Panc1 (cell line): ENCODE measurements at regions not wholly inside any gene's neighbourhood (a gene's known extent, or its start where the extent isn't known, plus 50 kb on each side); places are given as distances from the start of the nearest gene placed in this dataset.

ENCODE experiments used
- ATAC-seq: fragments of 200-7000 bp; cut with Tn5 transposase; 2 replicates; pipeline ENCODE4 v1.9.1; 2020; ENCODE audit warnings: mild to moderate bottlenecking, moderate library complexity
- BruUV-seq: library from RNA; stranded (reverse); fragments of 400-500 nt; replicated peaks from 2 replicates; lab custom pipeline; 2021; lab: Mats Ljungman, UMichigan
- CTCF ChIA-PET: fragments of 300-600 bp; sonication (Branson Sonifier 250); formaldehyde crosslinking; loops from one replicate; lab custom pipeline; 2022; ENCODE audit warnings: antibody characterized with exemption; lab: Charles Lee
- POLR2A ChIA-PET: fragments of 300-600 bp; sonication (Branson Sonifier 250); formaldehyde crosslinking; loops from one replicate; lab custom pipeline; 2022; ENCODE audit warnings: antibody characterized with exemption; lab: Charles Lee
- DNase-seq: peaks from one replicate; pipeline ENCODE4 v3.0.0-alpha.2; 2010; ENCODE audit warnings: low read depth, low spot score
- H3K27ac ChIP-seq: 2 replicates; pipeline ENCODE4 v1.5.1; 2011; ENCODE audit warnings: mild to moderate bottlenecking, low read length, inconsistent platforms
- H3K27me3 ChIP-seq: fragments of 200-500 bp; sonication (Bioruptor generic); 2 replicates; pipeline ENCODE4 v1.6.0; 2014; ENCODE audit warnings: low read length, inconsistent platforms; ENCODE audit not compliant: control insufficient read depth, insufficient read depth
- H3K36me3 ChIP-seq: fragments of 200-500 bp; sonication (Bioruptor generic); 2 replicates; pipeline ENCODE4 v1.5.1; 2014; ENCODE audit warnings: inconsistent platforms, mild to moderate bottlenecking, low read length, moderate library complexity; ENCODE audit not compliant: control insufficient read depth, insufficient read depth
- H3K4me1 ChIP-seq: 2 replicates; pipeline ENCODE4 v1.5.1; 2011; ENCODE audit warnings: inconsistent platforms, mild to moderate bottlenecking, low read length, moderate library complexity; ENCODE audit not compliant: control insufficient read depth, insufficient read depth
- H3K4me3 ChIP-seq, 2 experiments: 2 replicates each; pipeline ENCODE4 v1.5.1; 2011 to 2012; ENCODE audit warnings: low read depth in 2 of 2, low read length in 2 of 2, mild to moderate bottlenecking in 2 of 2, inconsistent platforms in 1 of 2, moderate library complexity in 1 of 2
- H3K9me3 ChIP-seq: fragments of 200-500 bp; sonication (Bioruptor generic); 2 replicates; pipeline ENCODE4 v1.5.1; 2014; ENCODE audit warnings: low read depth, mild to moderate bottlenecking, inconsistent platforms, low read length, moderate library complexity; ENCODE audit not compliant: control insufficient read depth, insufficient read depth
- POLR2AphosphoS5 ChIP-seq: IDR thresholded peaks from 2 replicates; pipeline ENCODE4 v1.6.1; 2012; ENCODE audit warnings: mild to moderate bottlenecking, low read depth, low read length, moderate library complexity
- SIN3A ChIP-seq: IDR thresholded peaks from 2 replicates; pipeline ENCODE4 v1.6.1; 2012; ENCODE audit warnings: low read depth, mild to moderate bottlenecking, low read length, moderate library complexity, borderline replicate concordance; ENCODE audit not compliant: insufficient read depth
- TCF7L2 ChIP-seq: IDR thresholded peaks from 2 replicates; pipeline ENCODE4 v1.6.1; 2011; ENCODE audit warnings: mild to moderate bottlenecking, low read depth, low read length, inconsistent platforms
- in situ Hi-C: cut with HindIII; loops from 2 replicates; pipeline ENCODE4 v1.10.0; 2016; ENCODE audit warnings: low sequenced_read_pairs, low pct_unique_long_range_greater_than_20kb
- intact Hi-C: fragments of 100-400 bp; cut with micrococcal nuclease; formaldehyde crosslinking; loops from one replicate; pipeline ENCODE4 v1.10.0; 2022; ENCODE audit not compliant: unreplicated experiment
- TF ChIP-seq, protein P1 (sequence below): fragments of 450-650 bp; IDR thresholded peaks from 2 replicates; pipeline ENCODE4 v1.5.1; 2017; ENCODE audit warnings: mild to moderate bottlenecking
- TF ChIP-seq, protein P2 (sequence below), 2 experiments: IDR thresholded peaks; 2 replicates each; pipeline ENCODE4 v1.6.1; 2011 to 2012; ENCODE audit warnings: low read depth in 2 of 2, control low read depth in 1 of 2, low read length in 1 of 2, mild to moderate bottlenecking in 1 of 2, moderate library complexity in 1 of 2; ENCODE audit not compliant: insufficient read depth in 1 of 2

DNA sequence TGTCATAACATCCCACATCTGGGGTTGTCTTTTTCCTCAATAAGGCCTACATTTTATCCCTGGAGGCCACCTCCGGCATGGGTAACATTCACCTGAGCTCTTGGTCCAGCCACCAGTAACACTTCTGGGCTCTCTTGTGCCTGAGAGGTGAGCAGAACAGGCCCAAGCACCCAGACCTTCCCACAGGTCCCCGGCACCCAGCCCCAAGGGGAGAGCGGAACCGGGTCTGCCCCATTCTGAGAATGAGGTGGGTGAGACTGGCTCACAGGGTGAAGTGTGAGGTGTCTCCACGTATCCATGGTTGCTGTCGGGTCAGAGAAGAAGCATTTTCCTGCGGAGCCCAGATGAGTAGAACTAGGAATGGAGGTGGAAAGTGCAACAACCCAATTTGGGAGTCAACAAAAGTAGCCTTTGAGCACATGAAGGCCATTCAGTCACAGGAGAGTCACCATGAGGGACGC is 496.7 kb upstream of the MYT1L start:
- ChIA-PET CTCF (no interaction called here), POLR2A (no interaction called here)
- BruUV-seq: no TSS peak
- no peaks in the 10 kb centered on the region for H3K9me3 ChIP-seq
- TF ChIP-seq, protein P1, sequence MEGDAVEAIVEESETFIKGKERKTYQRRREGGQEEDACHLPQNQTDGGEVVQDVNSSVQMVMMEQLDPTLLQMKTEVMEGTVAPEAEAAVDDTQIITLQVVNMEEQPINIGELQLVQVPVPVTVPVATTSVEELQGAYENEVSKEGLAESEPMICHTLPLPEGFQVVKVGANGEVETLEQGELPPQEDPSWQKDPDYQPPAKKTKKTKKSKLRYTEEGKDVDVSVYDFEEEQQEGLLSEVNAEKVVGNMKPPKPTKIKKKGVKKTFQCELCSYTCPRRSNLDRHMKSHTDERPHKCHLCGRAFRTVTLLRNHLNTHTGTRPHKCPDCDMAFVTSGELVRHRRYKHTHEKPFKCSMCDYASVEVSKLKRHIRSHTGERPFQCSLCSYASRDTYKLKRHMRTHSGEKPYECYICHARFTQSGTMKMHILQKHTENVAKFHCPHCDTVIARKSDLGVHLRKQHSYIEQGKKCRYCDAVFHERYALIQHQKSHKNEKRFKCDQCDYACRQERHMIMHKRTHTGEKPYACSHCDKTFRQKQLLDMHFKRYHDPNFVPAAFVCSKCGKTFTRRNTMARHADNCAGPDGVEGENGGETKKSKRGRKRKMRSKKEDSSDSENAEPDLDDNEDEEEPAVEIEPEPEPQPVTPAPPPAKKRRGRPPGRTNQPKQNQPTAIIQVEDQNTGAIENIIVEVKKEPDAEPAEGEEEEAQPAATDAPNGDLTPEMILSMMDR: no peak
- TF ChIP-seq, protein P2, sequence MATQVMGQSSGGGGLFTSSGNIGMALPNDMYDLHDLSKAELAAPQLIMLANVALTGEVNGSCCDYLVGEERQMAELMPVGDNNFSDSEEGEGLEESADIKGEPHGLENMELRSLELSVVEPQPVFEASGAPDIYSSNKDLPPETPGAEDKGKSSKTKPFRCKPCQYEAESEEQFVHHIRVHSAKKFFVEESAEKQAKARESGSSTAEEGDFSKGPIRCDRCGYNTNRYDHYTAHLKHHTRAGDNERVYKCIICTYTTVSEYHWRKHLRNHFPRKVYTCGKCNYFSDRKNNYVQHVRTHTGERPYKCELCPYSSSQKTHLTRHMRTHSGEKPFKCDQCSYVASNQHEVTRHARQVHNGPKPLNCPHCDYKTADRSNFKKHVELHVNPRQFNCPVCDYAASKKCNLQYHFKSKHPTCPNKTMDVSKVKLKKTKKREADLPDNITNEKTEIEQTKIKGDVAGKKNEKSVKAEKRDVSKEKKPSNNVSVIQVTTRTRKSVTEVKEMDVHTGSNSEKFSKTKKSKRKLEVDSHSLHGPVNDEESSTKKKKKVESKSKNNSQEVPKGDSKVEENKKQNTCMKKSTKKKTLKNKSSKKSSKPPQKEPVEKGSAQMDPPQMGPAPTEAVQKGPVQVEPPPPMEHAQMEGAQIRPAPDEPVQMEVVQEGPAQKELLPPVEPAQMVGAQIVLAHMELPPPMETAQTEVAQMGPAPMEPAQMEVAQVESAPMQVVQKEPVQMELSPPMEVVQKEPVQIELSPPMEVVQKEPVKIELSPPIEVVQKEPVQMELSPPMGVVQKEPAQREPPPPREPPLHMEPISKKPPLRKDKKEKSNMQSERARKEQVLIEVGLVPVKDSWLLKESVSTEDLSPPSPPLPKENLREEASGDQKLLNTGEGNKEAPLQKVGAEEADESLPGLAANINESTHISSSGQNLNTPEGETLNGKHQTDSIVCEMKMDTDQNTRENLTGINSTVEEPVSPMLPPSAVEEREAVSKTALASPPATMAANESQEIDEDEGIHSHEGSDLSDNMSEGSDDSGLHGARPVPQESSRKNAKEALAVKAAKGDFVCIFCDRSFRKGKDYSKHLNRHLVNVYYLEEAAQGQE (IDR thresholded peaks at IDR 0.05; ENCODE audit: insufficient read depth in 1 of 2, low read depth in 2 of 2, low read length in 1 of 2): no peak
- no peak for TF ChIP-seq TCF7L2
- no peak for TF ChIP-seq SIN3A
- TF ChIP-seq POLR2AphosphoS5: no peak
- intact Hi-C loops: no loop called here
- H3K4me1 ChIP-seq: no peaks in the 10 kb centered on the region
- no peaks in the 10 kb centered on the region for H3K27me3 ChIP-seq
- H3K36me3 ChIP-seq: no peaks in the 10 kb centered on the region
- H3K27ac ChIP-seq: no peak overlapping the region
- DNase-seq (no peak), ATAC-seq (no peak)
- in situ Hi-C loops: no loop called here
- no peak overlapping the region for H3K4me3 ChIP-seq

DNA sequence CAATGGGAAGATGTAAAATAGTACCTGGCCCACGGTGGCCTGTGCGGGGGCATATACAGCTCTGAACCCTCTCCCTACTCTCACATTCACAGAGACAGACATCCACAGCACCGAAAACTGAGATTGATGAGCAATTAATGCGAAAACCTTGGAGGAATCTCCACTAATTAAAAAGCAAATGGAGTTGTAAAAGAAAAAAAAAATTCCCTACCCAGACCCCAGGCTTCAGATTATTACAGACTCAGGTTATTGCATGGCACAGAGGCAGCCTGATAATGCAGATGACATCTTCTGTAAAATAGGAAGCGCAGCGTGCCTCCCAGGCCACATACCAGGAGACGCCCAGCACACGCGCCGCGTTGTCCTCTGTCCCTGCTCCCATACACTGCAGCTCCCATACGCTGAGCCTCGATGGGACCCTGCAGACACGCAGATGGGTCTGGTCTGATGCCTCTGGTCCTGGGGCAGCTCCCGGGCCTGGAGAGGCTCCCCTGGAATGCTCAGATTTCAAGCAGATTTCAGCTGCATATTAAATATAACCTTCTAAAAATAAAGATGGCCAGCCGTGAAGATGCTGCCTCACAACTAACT is 496.1 kb upstream of the MYT1L start:
- CTCF ChIA-PET: no interaction called here
- in situ Hi-C loops: no loop called here

More for the DNA sequence above, 496.1 kb upstream of the MYT1L start:
- intact Hi-C loops: no loop called here
- Histone ChIP-seq H3K4me3 (no peak overlapping the region), H3K27ac (no peak overlapping the region), H3K9me3 (no peaks in the 10 kb centered on the region), H3K36me3 (no peaks in the 10 kb centered on the region), H3K4me1 (no peaks in the 10 kb centered on the region), H3K27me3 (no peaks in the 10 kb centered on the region)
- no peak for ATAC-seq
- no TSS peak for BruUV-seq
- TF ChIP-seq TCF7L2 (no peak), SIN3A (no peak), POLR2AphosphoS5 (no peak)
- TF ChIP-seq, protein P1: no peak
- TF ChIP-seq, protein P2 (IDR thresholded peaks at IDR 0.05; ENCODE audit: insufficient read depth in 1 of 2, low read depth in 2 of 2, low read length in 1 of 2): no peak
- DNase-seq: no peak
- POLR2A ChIA-PET: no interaction called here
